Glutamatergic neuron (in vitro differentiated cells): ENCODE measurements at regions not wholly inside any gene's neighbourhood (a gene's known extent, or its start where the extent isn't known, plus 50 kb on each side); places are given as distances from the start of the nearest gene placed in this dataset.

Experiments
- DNase-seq: peaks from one replicate; pipeline ENCODE4 v3.0.0; 2022
- H3K27ac Mint-ChIP-seq: one replicate; pipeline ENCODE4 v1.8.0; 2020; ENCODE audit warnings: mild to moderate bottlenecking, mixed read lengths, inconsistent platforms; ENCODE audit not compliant: unreplicated experiment
- H3K27me3 Mint-ChIP-seq: one replicate; pipeline ENCODE4 v1.8.0; 2020; ENCODE audit warnings: mild to moderate bottlenecking, moderate library complexity, mixed read lengths, inconsistent platforms; ENCODE audit not compliant: unreplicated experiment
- H3K36me3 Mint-ChIP-seq: one replicate; pipeline ENCODE4 v1.8.0; 2020; ENCODE audit warnings: mild to moderate bottlenecking, mixed read lengths, inconsistent platforms; ENCODE audit not compliant: unreplicated experiment
- H3K4me1 Mint-ChIP-seq: one replicate; pipeline ENCODE4 v1.8.0; 2020; ENCODE audit warnings: mild to moderate bottlenecking, low read depth, mixed read lengths, inconsistent platforms; ENCODE audit not compliant: unreplicated experiment
- H3K4me3 Mint-ChIP-seq: one replicate; pipeline ENCODE4 v1.8.0; 2020; ENCODE audit warnings: mild to moderate bottlenecking, mixed read lengths, inconsistent platforms; ENCODE audit not compliant: unreplicated experiment
- H3K9me3 Mint-ChIP-seq: one replicate; pipeline ENCODE4 v1.8.0; 2020; ENCODE audit warnings: mild to moderate bottlenecking, moderate library complexity, mixed read lengths, inconsistent platforms; ENCODE audit not compliant: unreplicated experiment
- CTCF ChIP-seq: fragments of 200-600 bp; sonication (generic); IDR thresholded peaks from one replicate; pipeline ENCODE4 v1.5.0; 2021; ENCODE audit not compliant: partially characterized antibody, unreplicated experiment

- Mint-ChIP-seq H3K36me3 (no peaks in the 10 kb centered on the region), H3K27me3 (peaks cover 2% of the 10 kb centered on the region), H3K4me1 (peaks cover 2% of the 10 kb centered on the region), H3K9me3 (no peaks in the 10 kb centered on the region), H3K27ac (no peak overlapping the region), H3K4me3 (no peak overlapping the region)
- no peak for DNase-seq
- no peak for TF ChIP-seq CTCF
These were observed 735.5 kb upstream of the API5 start for GRCh38 chr11:42576318-42576717.

GRCh38 chr11:42589286-42589685 lies 722.5 kb upstream of the API5 start:
- Mint-ChIP-seq H3K36me3 (no peaks in the 10 kb centered on the region), H3K27me3 (no peaks in the 10 kb centered on the region), H3K27ac (no peak overlapping the region), H3K4me1 (peaks cover 9% of the 10 kb centered on the region), H3K9me3 (no peaks in the 10 kb centered on the region), H3K4me3 (no peak overlapping the region)
- TF ChIP-seq CTCF: no peak
- no peak for DNase-seq

GRCh38 chr11:42591841-42592240 lies 720.0 kb upstream of the API5 start:
- TF ChIP-seq CTCF: no peak
- no peak overlapping the region for H3K4me3 Mint-ChIP-seq
- no peaks in the 10 kb centered on the region for H3K9me3 Mint-ChIP-seq
- H3K27me3 Mint-ChIP-seq: no peaks in the 10 kb centered on the region
- H3K4me1 Mint-ChIP-seq: peaks cover 18% of the 10 kb centered on the region
- H3K36me3 Mint-ChIP-seq: no peaks in the 10 kb centered on the region
- no peak overlapping the region for H3K27ac Mint-ChIP-seq
- DNase-seq: no peak

GRCh38 chr11:42593441-42593840 lies 718.4 kb upstream of the API5 start:
- H3K36me3 Mint-ChIP-seq: no peaks in the 10 kb centered on the region
- H3K27me3 Mint-ChIP-seq: no peaks in the 10 kb centered on the region
- H3K4me1 Mint-ChIP-seq: peaks cover 28% of the 10 kb centered on the region
- H3K27ac Mint-ChIP-seq: no peak overlapping the region
- H3K4me3 Mint-ChIP-seq: no peak overlapping the region
- no peak for DNase-seq
- H3K9me3 Mint-ChIP-seq: no peaks in the 10 kb centered on the region
- TF ChIP-seq CTCF: no peak

- DNase-seq: no peak
- Mint-ChIP-seq H3K4me1 (peaks cover 32% of the 10 kb centered on the region), H3K36me3 (no peaks in the 10 kb centered on the region), H3K27me3 (no peaks in the 10 kb centered on the region), H3K4me3 (no peak overlapping the region), H3K9me3 (no peaks in the 10 kb centered on the region), H3K27ac (no peak overlapping the region)
- no peak for TF ChIP-seq CTCF
These were observed 715.9 kb upstream of the API5 start for GRCh38 chr11:42595876-42596275.
